Stimulated activated CD4-positive, alpha-beta T cell treated with anti-CD3 and anti-CD28 coated beads, Interleukin-4, amount 100 ng/mL, for 24 hours (primary cell): ENCODE measurements at regions not wholly inside any gene's neighbourhood (a gene's known extent, or its start where the extent isn't known, plus 50 kb on each side); places are given as distances from the start of the nearest gene placed in this dataset.
"Not testable (repeated sequence)": the region's sequence is repeated elsewhere in the genome, so short reads cannot be mapped to it uniquely, and the experiment has no call there.

Experiments used
- DNase-seq: peaks from one replicate; pipeline ENCODE4 v3.0.0-alpha.2; 2020

DNA sequence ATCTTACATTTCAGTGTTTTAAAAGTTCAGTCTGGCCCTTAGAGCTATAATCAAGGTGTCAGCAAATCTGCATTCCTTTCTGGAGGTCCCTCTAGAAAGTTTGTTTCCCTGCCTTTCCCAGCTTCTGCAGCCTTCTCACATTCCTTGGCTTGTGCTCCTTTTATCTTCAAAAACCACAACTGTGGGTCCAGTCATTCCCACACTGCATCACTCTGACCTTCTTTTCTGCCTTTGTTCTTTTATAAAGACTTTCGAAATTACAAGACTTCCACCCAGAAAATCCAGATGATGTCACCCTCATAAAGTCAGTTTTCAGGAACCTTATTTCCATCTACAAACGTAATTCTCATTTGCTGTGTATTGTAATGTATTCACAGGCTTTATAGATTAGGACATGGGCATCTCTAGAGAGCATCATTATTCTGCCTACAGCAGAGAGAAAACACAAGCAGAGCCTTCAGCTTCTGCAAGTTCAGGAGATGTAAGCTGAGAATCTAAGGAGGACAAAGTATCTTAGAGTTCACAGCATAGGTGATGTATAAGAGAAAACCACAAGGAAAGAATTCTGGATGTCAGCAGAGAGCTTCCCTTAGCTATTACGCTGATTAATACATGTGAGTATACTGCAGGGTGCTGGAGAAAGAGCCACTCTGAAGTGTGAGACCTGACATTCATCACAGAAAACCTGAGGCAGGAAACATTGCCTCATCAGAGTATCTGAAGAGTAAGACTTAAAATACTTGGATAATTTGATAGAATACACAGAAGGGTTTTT, 1100.2 kb downstream of the CBLN2 start:
- no peak for DNase-seq

DNA sequence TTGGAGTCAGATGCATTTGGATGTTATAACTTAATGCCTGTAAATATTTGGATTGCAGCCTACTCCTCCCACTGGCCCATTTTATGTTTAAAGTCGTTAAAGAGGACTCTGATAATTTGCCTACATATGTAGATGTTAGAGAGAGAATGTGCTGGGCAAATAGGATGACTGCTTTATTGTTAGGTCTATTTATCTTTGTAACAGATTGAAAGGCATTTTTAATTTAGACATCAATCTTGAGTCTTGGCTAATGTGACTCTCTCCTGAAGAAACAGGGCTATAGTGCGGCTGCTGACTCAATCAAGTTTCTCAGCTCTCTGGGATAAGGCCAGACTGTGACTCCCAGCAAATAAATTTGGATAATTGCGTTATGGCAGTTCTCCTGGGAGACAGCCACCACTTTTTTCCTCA, 1101.4 kb downstream of the CBLN2 start:
- DNase-seq = no peak

DNA sequence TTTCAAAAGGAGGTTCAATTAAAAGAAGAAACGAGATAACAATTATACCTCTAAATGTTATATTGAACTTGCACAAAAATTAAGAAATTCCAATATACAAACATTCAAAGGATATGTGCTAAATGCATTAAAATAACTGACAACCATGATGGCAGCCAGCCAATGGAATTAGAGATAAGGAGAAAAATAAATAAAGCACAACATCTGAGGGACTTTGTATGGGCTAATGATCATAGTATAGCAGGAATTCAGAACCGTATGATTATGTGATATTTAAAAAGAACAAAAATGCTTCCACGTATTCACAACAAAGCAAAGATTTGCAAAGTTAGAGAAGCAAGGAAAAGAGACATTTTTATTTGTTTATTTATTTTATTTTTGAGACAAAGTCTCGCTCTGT, 1103.0 kb downstream of the CBLN2 start:
- DNase-seq = no peak

DNA sequence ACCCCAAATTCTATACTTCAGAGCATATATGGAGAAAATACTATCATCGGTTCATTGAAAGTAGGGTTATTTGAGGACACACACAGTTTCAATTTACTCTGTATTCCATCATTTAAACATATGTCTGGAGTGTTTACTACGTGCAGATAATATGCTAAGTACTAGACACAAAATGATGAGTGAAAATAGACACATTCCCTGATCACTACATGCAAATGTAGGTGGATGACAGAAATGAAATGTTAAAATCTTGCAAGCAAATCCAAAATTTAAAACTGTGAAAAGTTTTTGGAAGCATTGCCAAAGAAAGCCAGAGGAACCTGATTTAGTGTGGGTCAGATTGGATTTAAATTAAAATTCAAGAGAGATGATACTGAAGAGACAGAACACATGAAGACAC, 1106.6 kb downstream of the CBLN2 start:
- DNase-seq = no peak

DNA sequence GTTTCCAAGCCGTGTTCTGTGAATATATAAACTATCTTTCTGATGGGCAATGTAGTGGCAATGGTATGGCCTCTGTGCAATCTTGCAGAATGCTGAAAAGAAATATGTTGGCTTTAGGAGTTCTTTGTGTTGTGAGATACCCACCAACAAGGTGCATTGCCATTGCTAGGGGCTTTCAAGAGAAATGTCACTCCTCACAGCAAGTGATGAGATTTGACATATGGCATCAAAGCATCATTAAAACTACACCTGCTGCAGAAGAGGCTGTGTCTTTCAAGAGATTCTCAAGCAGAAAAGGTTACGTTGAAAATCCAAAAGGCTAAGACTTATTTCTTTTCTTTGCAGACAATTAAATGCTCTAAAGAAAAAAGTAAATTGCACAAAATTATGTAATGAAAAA, 1110.8 kb downstream of the CBLN2 start:
- DNase-seq = no peak

DNA sequence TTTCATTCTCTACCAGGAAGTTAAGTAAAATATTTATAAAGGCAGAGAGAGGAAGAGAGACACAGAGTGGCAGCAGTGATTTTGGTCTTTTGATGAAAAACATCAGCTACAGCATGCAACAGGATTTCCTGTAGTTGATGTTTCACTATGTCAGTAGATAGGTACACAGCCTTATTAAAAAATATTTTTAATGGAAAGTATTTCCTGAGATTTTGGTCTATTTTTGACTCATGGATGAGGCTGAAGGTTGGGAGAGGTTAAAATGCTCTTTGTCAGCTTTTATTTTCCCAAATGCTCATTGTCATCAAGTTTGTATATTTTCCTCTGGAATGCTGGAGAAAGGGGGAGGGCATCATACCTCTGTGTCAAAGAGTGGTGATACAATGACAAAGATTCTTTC, 1112.5 kb downstream of the CBLN2 start:
- no peak for DNase-seq

DNA sequence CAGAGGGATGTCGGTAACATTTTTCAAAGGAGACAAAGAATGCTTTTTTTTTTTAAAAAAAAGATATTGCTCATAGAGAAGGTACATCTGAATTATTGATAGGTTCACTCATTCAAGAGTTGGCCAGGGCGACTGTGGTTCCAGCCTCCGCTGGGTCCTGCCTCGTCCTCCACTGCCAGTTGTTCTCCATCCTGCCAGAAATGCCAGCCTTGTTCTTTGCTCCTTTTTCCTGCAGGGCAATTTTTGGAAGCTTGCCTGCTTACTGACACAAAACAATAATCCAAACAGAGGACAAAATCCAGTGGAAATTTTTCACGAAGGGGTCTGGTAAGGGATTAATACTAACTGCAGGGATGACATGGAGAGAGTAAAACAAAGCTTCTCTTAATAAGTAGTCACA, 1113.0 kb downstream of the CBLN2 start:
- DNase-seq = no peak

DNA sequence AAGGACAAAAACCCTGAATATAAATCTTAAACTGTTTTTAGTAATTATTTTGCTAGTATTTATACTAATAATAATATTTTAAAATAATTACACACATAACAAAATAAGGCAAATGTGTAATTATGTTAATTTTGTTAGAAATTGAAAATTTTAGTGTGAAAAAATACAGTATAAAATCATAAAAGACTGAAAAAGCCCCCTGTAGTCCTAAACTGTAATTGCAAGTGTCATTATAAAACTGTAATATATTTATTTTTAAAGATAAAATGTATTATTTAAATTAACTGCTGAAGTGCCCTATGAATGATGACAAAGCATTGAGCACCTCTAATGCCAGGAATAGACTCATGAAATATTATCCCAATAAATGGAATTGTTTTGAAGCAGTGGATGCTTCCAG, 1117.7 kb downstream of the CBLN2 start:
- DNase-seq = no peak

DNA sequence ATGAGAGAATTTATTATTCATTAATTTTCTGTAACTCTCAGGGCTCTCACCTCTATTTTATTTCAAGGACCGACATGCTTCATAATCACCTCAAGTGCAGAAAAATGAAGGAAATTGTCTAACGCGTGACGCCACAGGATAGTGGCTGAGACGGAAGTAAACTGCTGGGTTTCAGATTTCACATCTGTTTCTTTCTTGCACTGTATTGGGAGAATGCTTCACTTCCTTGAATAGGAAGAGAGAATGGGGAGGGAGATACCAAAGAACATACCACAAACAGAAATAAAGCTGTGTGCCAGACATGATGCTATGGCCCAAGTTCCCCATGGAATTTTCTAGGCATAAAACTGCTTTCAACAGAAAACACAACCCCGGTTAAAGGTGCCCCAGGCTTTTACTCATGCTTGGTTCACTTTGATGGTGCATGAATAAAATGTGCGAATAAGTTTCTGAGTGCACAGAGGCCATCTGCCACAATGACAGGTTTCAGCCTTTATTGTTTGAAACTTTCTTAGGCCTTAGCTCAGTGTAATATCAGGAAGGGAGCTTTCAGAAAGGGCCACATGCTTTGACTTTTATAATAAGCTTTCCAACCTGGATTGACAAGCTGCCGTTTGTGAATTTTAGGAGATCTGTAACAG, 1116.4 kb downstream of the SOCS6 start:
- no peak for DNase-seq

DNA sequence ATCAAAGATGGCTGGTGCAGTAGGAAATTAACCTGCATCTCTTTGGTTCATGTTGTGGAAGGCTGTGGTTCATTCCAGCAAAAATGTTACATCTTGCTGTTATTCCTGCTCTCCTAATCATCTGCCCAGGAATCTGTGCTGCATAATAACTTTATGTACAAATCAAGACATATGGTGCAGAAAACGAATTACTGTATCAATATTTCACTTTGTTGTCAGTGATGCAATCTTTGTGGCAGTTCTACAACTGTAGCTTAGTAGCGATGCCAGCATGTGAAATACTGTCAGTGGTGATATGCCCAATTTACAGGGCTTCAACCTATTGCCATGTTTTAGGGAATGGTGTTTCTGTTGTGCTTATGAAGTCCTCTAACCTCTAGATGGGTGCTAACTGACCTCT, 1114.7 kb downstream of the SOCS6 start:
- DNase-seq = no peak

DNA sequence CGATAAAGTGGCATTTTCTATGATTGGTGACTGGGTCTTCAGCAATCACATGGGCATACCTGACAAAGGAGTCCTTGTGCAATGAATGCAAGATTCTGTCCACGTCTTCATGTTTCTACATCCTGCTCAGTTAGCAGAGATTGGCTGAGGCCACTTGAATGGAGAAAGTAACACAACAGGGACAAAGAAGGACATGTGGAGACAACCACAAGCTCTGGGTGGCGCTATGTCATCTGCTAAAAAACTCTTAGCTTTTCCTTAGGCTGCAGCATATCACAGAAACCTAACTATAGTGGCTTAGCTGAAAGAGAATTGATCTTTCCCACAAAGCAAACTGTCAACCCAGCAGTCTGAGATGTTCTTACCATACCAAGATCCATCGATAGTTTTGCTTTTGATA, 1109.7 kb downstream of the SOCS6 start:
- DNase-seq = no peak

DNA sequence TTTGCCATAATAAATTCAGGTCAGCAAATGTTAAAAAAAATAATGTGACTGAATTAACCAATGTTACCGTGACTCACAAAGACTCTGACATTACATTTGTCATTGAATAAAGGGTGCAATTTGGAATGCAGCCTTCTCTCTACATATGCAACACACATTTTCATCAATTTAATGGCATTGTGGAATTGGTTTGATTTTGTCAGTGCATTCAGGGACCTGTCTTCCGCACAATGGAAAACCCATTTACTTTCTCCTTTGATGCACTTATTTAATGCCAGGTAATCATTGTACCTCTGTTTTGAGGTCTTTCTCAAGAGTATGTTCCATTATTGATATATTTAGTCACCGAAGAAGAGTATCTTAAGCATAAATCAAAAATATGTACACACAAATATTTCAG, 1099.3 kb downstream of the SOCS6 start:
- no peak for DNase-seq

DNA sequence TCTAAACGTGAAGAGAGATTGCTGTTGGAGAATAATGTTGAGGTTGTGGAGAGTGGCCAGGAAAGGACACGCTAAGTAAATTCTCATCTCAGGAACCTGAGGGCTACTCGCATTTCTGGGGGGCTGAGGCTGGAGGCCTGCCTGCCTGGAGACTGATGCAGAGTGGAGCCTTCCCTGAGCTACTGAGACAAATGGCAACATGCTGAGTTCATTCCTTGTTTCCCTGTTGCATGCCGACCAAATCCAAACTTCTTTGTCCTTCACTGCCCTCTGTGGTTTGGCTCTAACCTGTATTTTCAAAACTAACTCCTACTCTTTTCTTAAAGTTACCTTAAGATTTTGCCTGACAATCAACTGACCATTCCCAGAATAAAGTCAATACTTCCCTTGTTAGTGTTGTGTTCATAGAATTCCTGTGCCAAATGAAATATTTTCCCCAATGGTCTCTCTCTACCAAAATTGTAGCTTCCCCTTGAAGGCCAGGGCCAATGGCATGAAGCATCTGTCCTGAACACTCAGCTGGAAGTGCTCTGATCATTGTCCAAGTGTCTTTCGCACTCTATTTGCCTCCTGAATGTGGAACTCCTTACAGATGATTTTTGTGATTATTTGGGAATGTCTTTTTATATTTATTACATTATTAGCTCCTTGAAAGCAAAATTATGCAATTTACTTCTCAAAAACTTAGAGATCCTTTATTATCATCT, 1085.6 kb downstream of the SOCS6 start:
- DNase-seq = no peak

DNA sequence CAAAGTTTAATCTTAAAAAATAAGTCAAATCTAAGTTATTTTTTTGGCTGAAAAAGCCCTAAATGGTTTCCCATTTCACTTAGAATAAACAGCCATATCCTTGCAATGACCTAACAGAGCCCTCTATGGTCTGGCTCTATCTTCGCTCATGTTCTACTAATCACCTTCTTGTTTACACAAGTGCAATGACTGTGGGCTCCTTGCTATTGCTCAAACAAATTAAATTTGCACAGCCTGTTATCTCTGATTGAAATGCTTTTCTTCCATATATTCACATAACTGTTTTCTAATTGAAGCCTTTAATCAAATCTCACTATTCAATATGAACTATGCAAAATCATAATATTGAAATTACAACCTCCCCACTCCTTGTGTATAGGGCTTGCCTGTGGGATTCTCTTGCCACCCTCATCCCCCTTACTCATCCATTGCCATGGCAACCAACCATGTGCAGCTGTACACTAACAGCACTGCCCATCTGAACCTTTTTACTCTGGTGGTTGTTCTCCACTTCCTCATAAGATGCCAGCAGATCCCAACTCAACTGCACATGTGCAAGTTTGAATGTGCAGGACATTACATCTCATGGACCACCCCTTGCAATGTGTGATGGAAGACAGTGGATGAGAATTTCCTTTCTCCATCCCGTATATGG, 1083.2 kb downstream of the SOCS6 start:
- no peak for DNase-seq

DNA sequence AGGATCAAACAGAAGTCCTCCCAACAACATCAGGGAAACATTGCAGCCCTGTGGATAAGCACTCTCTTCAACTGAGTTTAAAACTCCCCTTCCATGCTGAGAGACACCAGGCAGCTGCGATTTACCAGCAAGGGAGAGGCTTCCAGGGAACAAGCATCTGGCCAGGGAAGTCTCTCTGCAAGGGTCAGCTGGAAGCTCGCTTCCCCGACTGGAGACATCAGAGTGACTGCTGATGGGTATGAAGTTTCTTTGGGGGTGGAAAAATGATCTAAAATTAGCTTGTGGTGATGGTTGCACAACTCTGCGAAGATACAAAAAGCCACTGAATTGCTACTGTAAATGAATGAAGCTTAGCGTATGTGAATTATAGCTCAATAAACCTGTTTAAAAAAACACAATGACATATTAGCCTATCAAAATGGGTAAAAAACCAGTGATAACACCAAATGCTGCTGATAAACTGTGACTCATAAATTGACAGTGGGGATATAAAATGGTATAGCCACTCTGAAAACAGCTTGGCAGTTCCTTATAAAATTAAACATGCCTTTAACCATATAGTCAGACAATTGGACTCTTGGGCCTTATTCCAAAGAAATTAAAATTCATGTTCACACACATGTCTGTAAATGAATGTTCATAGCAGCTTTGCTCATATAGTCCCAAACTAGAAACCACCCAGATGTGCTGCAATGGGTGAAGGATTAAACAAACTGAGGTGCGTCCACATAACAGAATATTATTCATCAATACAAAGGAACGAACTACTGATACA, 1082.0 kb downstream of the SOCS6 start:
- no peak for DNase-seq

DNA sequence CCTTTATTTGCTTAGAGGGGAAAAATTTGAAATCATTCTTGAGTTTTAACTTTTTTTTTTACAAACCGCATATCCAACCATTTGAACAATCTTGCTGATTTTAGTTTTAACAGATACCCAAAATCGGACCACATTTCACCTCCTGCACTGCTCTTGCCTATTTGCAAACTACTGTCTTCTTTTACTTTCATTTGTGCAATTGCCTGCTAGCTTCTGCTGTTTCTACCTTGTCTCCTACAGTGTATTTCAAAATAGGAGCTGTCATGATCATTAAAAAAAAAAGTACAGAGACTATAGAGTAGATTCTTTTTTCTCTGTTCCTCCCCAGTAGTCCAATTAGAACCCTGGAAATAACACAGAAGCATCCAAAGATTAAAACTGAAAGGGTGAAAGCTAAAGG, 1081.2 kb downstream of the SOCS6 start:
- DNase-seq = no peak

DNA sequence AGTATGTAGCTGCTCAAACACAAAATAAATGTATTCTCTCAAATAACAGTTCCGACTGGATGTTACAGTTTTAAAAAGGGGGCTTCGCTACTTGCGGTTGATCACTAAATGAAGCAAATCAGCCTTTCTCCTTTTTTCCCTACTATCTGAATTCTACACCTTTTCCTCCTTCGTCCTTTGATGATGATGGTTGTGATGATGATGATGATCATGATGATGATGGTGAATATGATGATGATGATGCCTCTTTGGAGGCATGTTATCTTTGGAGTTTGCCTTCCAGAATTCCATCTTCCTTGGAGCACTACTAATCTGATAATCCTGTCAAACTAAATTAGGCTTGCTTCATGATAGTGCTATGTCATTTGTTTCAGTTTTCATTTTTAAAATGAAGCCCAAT, 1073.3 kb downstream of the SOCS6 start:
- DNase-seq = no peak

DNA sequence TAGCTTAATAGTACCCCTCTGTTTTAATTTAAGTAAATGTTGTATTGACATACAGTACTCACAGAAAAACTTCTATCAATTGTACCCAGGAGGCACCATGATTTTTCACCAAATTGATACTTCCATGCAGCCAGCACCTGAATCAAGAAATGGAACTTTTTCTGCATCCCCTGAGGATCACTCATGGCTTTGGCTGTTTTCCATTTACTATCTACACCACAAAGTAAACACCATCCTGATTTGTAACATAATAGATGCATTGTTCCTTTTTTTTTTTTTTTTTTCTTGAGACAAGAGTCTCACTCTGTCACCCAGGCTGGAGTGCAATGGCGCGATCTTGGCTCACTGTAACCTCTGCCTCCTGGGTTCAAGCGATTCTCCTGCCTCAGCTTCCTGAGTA, 1066.8 kb downstream of the SOCS6 start:
- DNase-seq = not testable (repeated sequence)

DNA sequence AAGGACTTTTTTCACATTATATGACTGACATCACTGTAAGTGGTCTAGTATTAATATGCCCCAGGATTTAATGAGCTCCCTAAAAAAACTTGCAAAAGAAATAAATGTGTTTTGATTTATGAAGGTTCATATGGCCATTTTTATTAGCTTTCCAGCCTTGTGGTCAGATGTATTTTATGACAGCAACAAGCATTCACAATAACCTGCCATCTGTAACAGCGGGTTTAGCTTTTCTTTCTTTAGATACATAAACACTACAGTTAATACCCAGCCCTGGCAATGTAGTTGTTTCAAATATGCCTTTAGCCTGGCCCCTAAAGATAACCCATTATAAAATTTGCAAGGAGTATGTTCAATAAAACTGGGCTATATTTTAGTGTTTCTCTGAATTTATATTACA, 1063.8 kb downstream of the SOCS6 start:
- no peak for DNase-seq

DNA sequence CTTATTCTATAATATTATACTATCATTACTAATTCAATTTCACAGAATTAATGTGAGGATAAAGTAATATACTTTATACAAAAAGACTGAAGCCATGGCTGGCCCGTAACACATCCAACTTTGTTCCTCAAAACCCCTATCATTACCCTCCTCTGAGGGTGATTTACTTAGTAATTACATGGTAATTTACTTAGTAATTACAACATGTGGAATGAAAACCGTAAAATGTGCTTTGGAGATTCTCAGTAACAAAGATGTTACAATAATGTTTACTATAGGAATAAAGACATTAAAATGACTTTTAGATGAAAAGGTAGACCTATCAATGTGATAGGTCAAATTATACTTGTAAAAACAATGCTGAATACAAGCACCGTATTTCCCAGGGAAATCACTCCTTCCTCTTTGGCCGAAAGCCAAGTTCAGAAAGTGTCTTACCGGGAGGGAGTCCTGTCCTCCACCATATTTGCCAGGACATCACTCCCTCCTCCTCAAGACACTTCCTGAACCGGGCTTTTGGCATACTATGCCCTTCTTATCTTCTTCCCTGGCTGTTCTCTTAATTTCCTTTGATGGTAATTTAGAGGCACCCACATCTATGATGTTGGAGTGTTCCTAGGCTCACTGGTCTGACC, 1047.8 kb downstream of the SOCS6 start:
- no peak for DNase-seq

DNA sequence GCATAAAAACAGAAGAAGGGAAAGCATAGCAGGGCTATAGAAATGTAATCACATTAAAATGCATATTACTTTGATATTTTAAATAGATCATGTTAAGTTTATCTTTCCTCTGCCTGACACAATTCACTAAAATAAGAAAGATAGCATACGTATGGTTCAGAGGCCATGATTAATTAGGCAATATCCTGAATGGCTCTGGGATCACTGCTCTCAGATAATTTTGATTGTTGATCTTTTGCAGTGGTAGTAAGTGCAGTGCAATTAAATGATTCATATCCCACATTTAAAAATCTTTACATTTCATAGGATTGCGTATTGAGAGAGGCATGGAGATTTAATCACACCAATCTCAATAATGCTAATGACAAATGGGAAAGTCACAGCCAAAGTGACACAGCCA, 1040.7 kb downstream of the SOCS6 start:
- DNase-seq = no peak

DNA sequence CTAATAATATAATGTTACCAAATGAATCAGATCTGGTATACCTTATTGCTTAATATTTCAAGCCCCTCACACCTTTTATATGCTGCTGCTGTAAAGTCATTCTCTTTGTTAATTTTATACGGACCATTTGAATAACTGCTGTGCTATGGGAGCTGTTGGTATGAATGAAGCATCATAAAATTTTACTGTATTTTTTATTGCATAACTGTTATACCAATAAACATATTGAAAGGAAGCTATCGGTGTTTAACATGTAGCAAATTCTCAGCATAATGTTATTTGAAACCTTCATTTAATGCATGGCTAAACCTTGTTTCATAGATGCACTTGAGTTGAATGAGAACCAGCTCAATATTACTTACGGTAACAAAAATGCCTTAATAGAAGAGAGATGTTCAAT, 1040.3 kb downstream of the SOCS6 start:
- DNase-seq = no peak
